MM.1S (cell line): ENCODE measurements at regions not wholly inside any gene's neighbourhood (a gene's known extent, or its start where the extent isn't known, plus 50 kb on each side); places are given as distances from the start of the nearest gene placed in this dataset.

Experiments used
- DNase-seq: peaks from one replicate; pipeline ENCODE4 v3.0.0-alpha.2; 2015
- H2AFZ ChIP-seq: fragments of 300-600 bp; sonication (generic); 2 replicates; pipeline ENCODE4 v1.6.0; 2016; ENCODE audit warnings: antibody characterized with exemption, low read length
- H3F3A ChIP-seq: fragments of 300-600 bp; sonication (generic); 2 replicates; pipeline ENCODE4 v1.6.1; 2016; ENCODE audit warnings: mild to moderate bottlenecking, antibody characterized with exemption, low read length, moderate library complexity, mixed read lengths; ENCODE audit not compliant: insufficient read depth
- H3K27ac ChIP-seq: fragments of 300-600 bp; sonication (generic); 2 replicates; pipeline ENCODE4 v1.5.1; 2016; ENCODE audit warnings: mild to moderate bottlenecking, low read length
- H3K27me3 ChIP-seq: fragments of 300-600 bp; sonication (generic); replicated peaks from 2 replicates; pipeline ENCODE4 v1.6.0; 2016; ENCODE audit warnings: low read length; ENCODE audit not compliant: insufficient read depth
- H3K36me3 ChIP-seq: fragments of 300-600 bp; sonication (generic); replicated peaks from 2 replicates; pipeline ENCODE4 v1.6.1; 2016; ENCODE audit warnings: mild to moderate bottlenecking, low read length, mixed read lengths; ENCODE audit not compliant: insufficient read depth
- H3K4me1 ChIP-seq: fragments of 300-600 bp; sonication (generic); 2 replicates; pipeline ENCODE4 v1.6.1; 2016; ENCODE audit warnings: low read length, mixed read lengths
- H3K4me2 ChIP-seq: fragments of 300-600 bp; sonication (generic); 2 replicates; pipeline ENCODE4 v1.6.0; 2016; ENCODE audit warnings: low read depth, low read length
- H3K4me3 ChIP-seq: fragments of 300-600 bp; sonication (generic); 2 replicates; pipeline ENCODE4 v1.5.1; 2016; ENCODE audit warnings: low read length, mixed read lengths
- H3K79me2 ChIP-seq: fragments of 300-600 bp; sonication (generic); 2 replicates; pipeline ENCODE4 v1.6.1; 2016; ENCODE audit warnings: mixed run types, low read length, mixed read lengths
- H3K9ac ChIP-seq: fragments of 300-600 bp; sonication (generic); 2 replicates; pipeline ENCODE4 v1.6.1; 2016; ENCODE audit warnings: low read length, mixed read lengths
- H3K9me2 ChIP-seq: fragments of 300-600 bp; sonication (generic); replicated peaks from 2 replicates; pipeline ENCODE4 v1.6.1; 2016; ENCODE audit warnings: mild to moderate bottlenecking, low read length, mixed read lengths; ENCODE audit not compliant: insufficient read depth
- H3K9me3 ChIP-seq: fragments of 300-600 bp; sonication (generic); replicated peaks from 2 replicates; pipeline ENCODE4 v1.6.1; 2016; ENCODE audit warnings: mild to moderate bottlenecking, low read length, mixed read lengths; ENCODE audit not compliant: insufficient read depth
- H4K20me1 ChIP-seq: fragments of 300-600 bp; sonication (generic); 2 replicates; pipeline ENCODE4 v1.6.1; 2016; ENCODE audit warnings: mild to moderate bottlenecking, low read length, moderate library complexity, mixed read lengths; ENCODE audit not compliant: insufficient read depth
- CTCF ChIP-seq: fragments of 300-600 bp; sonication (generic); IDR thresholded peaks from 2 replicates; pipeline ENCODE4 v1.5.1; 2016; ENCODE audit warnings: antibody characterized with exemption, low read length, mixed read lengths
- EZH2 ChIP-seq: fragments of 300-600 bp; sonication (generic); optimal IDR thresholded peaks from 2 replicates; pipeline ENCODE3; 2017; ENCODE audit warnings: low read depth, mild to moderate bottlenecking, antibody characterized with exemption, low read length, mixed read lengths
- EZH2phosphoT487 ChIP-seq: fragments of 300-600 bp; sonication (generic); IDR thresholded peaks from 2 replicates; pipeline ENCODE4 v1.6.1; 2018; ENCODE audit warnings: antibody characterized with exemption, low read length

GRCh38 chr2:107687073-107687472 lies 139.6 kb upstream of the RGPD4 start:
- Histone ChIP-seq H2AFZ (no peak overlapping the region), H4K20me1 (no peaks in the 10 kb centered on the region), H3K4me1 (no peaks in the 10 kb centered on the region), H3K9ac (no peak overlapping the region), H3K4me3 (no peak overlapping the region), H3K9me2 (no peaks in the 10 kb centered on the region), H3K9me3 (no peaks in the 10 kb centered on the region), H3F3A (no peaks in the 10 kb centered on the region), H3K27ac (no peak overlapping the region), H3K27me3 (no peaks in the 10 kb centered on the region), H3K79me2 (no peaks in the 10 kb centered on the region), H3K36me3 (no peaks in the 10 kb centered on the region), H3K4me2 (no peak overlapping the region)
- TF ChIP-seq CTCF, result no peak
- TF ChIP-seq EZH2phosphoT487, result no peak
- TF ChIP-seq EZH2, result no peak
- no peak for DNase-seq

- DNase-seq, result no peak
- Histone ChIP-seq H3K9me3 (no peaks in the 10 kb centered on the region), H3K4me1 (no peaks in the 10 kb centered on the region), H2AFZ (no peak overlapping the region), H3K4me3 (no peak overlapping the region), H3K27ac (no peak overlapping the region), H3K9me2 (no peaks in the 10 kb centered on the region), H4K20me1 (no peaks in the 10 kb centered on the region), H3K36me3 (no peaks in the 10 kb centered on the region), H3F3A (no peaks in the 10 kb centered on the region), H3K79me2 (no peaks in the 10 kb centered on the region), H3K4me2 (no peak overlapping the region), H3K9ac (no peak overlapping the region), H3K27me3 (no peaks in the 10 kb centered on the region)
- TF ChIP-seq CTCF (no peak), EZH2phosphoT487 (no peak), EZH2 (no peak)
These were observed 138.6 kb upstream of the RGPD4 start for GRCh38 chr2:107688135-107688534.

- DNase-seq, result no peak
- Histone ChIP-seq H3K9me3 (no peaks in the 10 kb centered on the region), H3K27me3 (no peaks in the 10 kb centered on the region), H4K20me1 (no peaks in the 10 kb centered on the region), H2AFZ (no peak overlapping the region), H3F3A (no peaks in the 10 kb centered on the region), H3K27ac (no peak overlapping the region), H3K4me1 (no peaks in the 10 kb centered on the region), H3K4me3 (no peak overlapping the region), H3K9ac (no peak overlapping the region), H3K9me2 (no peaks in the 10 kb centered on the region), H3K36me3 (no peaks in the 10 kb centered on the region), H3K4me2 (no peak overlapping the region), H3K79me2 (no peaks in the 10 kb centered on the region)
- TF ChIP-seq CTCF, result no peak
These were observed 133.1 kb upstream of the RGPD4 start for GRCh38 chr2:107693604-107694003.

GRCh38 chr2:107694667-107695066 lies 132.0 kb upstream of the RGPD4 start:
- no peaks in the 10 kb centered on the region for H3K9me2 ChIP-seq
- no peak overlapping the region for H3K9ac ChIP-seq
- no peak overlapping the region for H3K4me2 ChIP-seq
- H3K27me3 ChIP-seq, result no peaks in the 10 kb centered on the region
- no peaks in the 10 kb centered on the region for H3F3A ChIP-seq
- H2AFZ ChIP-seq, result no peak overlapping the region
- DNase-seq, result no peak
- H3K27ac ChIP-seq, result no peak overlapping the region
- H3K79me2 ChIP-seq, result no peaks in the 10 kb centered on the region
- no peaks in the 10 kb centered on the region for H3K36me3 ChIP-seq
- no peaks in the 10 kb centered on the region for H3K4me1 ChIP-seq
- no peaks in the 10 kb centered on the region for H4K20me1 ChIP-seq
- TF ChIP-seq CTCF (no peak), EZH2phosphoT487 (no peak), EZH2 (no peak)
- H3K4me3 ChIP-seq, result no peak overlapping the region
- H3K9me3 ChIP-seq, result no peaks in the 10 kb centered on the region
